Breast epithelium (tissue), 4 donors: ENCODE measurements at regions not wholly inside any gene's neighbourhood (a gene's known extent, or its start where the extent isn't known, plus 50 kb on each side); places are given as distances from the start of the nearest gene placed in this dataset.

Experiments
- DNase-seq, 2 donors: peaks; one replicate each; pipeline ENCODE4 v3.0.0-alpha.2; 2019; ENCODE audit warnings: low spot score in 2 of 2
- H3K27ac ChIP-seq, 2 donors: fragments of 200-600 bp; sonication (generic) in 1 of 2; one replicate each; pipeline ENCODE4 v1.5.1; 2016 to 2019; ENCODE audit warnings: mild to moderate bottlenecking in 1 of 2
- H3K27me3 ChIP-seq, 2 donors: fragments of 200-600 bp; sonication (generic) in 1 of 2; one replicate each; pipeline versions ENCODE4 v1.5.1 to v1.6.0; 2017 to 2019; ENCODE audit warnings: control low read depth in 1 of 2, mild to moderate bottlenecking in 1 of 2
- H3K36me3 ChIP-seq: fragments of 200-600 bp; one replicate; pipeline ENCODE4 v1.5.1; 2019
- H3K4me1 ChIP-seq, 2 donors: fragments of 200-600 bp; sonication (generic); one replicate each; pipeline ENCODE4 v1.5.1; 2016 to 2019; ENCODE audit warnings: control low read depth in 1 of 2
- H3K4me3 ChIP-seq, 3 donors: fragments of 200-600 bp; sonication (generic); 1 replicate in 2 of 3; 2 replicates in 1 of 3; pipeline ENCODE4 v1.5.1; 2016 to 2019; ENCODE audit warnings: mild to moderate bottlenecking in 3 of 3, moderate library complexity in 2 of 3
- H3K9me3 ChIP-seq, 2 donors: fragments of 200-600 bp; sonication (generic) in 1 of 2; one replicate each; pipeline ENCODE4 v1.5.1; 2016 to 2019; ENCODE audit warnings: control low read depth in 1 of 2
- POLR2A ChIP-seq: fragments of 450-650 bp; IDR thresholded peaks from one replicate; pipeline ENCODE4 v1.6.1; 2016; ENCODE audit warnings: antibody characterized with exemption, mild to moderate bottlenecking, moderate library complexity
- POLR2AphosphoS5 ChIP-seq, 3 donors: sonication (generic); formaldehyde crosslinking; IDR thresholded peaks; one replicate each; pipeline ENCODE4 v1.6.1; 2017; ENCODE audit warnings: antibody characterized with exemption in 3 of 3
- intact Hi-C: fragments of 100-400 bp; cut with DNase I; formaldehyde crosslinking; loops from one replicate; pipeline ENCODE4 v1.15.1; 2023; ENCODE audit warnings: low total_unique reads
- TF ChIP-seq, protein P1 (sequence below), 3 donors: fragments of 450-650 bp; IDR thresholded peaks; one replicate each; pipeline ENCODE4 v1.5.1; 2016 to 2017; ENCODE audit warnings: antibody characterized with exemption in 3 of 3, mild to moderate bottlenecking in 3 of 3, moderate library complexity in 3 of 3

DNA sequence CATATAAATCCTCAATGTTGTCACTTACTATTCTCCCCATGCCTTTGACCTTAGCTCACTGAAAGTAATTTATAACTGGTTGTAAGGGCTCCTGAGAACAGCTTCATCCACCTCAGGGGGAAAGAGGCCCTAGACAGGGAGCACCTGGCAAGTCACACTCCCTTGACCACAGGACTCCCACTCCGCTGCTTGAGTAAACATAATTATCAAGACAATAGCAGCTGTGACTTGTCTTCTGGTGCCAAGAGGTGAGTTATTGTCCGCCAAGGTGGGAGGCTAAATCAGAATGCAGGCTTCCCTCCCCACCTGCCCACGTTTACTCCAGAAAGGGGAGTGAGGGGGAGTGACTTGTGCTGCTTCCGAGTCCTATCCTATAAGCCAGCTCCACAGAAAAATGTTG is 230.6 kb upstream of the LRATD1 start:
- Histone ChIP-seq H3K36me3 (no peaks in the 10 kb centered on the region), H3K4me1 (no peaks in the 10 kb centered on the region), H3K27ac (no peak overlapping the region), H3K4me3 (no peak overlapping the region), H3K27me3 (no peaks in the 10 kb centered on the region), H3K9me3 (no peaks in the 10 kb centered on the region)
- intact Hi-C loops, result no loop called here
- TF ChIP-seq, protein P1, sequence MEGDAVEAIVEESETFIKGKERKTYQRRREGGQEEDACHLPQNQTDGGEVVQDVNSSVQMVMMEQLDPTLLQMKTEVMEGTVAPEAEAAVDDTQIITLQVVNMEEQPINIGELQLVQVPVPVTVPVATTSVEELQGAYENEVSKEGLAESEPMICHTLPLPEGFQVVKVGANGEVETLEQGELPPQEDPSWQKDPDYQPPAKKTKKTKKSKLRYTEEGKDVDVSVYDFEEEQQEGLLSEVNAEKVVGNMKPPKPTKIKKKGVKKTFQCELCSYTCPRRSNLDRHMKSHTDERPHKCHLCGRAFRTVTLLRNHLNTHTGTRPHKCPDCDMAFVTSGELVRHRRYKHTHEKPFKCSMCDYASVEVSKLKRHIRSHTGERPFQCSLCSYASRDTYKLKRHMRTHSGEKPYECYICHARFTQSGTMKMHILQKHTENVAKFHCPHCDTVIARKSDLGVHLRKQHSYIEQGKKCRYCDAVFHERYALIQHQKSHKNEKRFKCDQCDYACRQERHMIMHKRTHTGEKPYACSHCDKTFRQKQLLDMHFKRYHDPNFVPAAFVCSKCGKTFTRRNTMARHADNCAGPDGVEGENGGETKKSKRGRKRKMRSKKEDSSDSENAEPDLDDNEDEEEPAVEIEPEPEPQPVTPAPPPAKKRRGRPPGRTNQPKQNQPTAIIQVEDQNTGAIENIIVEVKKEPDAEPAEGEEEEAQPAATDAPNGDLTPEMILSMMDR (IDR thresholded peaks at IDR 0.05), result no peak
- TF ChIP-seq POLR2AphosphoS5 (IDR thresholded peaks at IDR 0.05), result no peak
- TF ChIP-seq POLR2A, result no peak
- DNase-seq, result no peak

DNA sequence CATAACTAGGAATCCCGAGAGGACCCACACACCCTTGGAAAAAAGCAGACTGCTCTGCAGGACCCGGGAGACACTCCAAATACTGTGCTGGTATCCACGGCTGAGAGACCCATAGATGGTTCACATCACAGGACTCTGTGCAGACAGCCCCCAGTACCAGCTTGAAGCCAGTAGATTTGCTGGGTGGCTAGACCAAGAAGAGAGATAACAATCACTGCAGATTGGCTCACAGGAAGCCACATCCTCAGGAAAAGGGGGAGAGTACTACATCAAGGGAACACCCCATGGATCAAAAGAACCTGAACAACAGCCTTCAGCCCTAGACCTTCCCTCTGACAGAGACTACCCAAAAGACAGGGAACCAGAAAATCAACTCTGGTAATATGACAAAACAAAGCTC is 223.8 kb upstream of the LRATD1 start:
- H3K36me3 ChIP-seq, result no peaks in the 10 kb centered on the region
- no peaks in the 10 kb centered on the region for H3K4me1 ChIP-seq
- H3K4me3 ChIP-seq, result no peak overlapping the region
- H3K27ac ChIP-seq, result no peak overlapping the region
- no peaks in the 10 kb centered on the region for H3K9me3 ChIP-seq
- TF ChIP-seq, protein P1 (IDR thresholded peaks at IDR 0.05), result no peak
- TF ChIP-seq POLR2A (no peak), POLR2AphosphoS5 (IDR thresholded peaks at IDR 0.05) (no peak)
- no peaks in the 10 kb centered on the region for H3K27me3 ChIP-seq
- intact Hi-C loops, result no loop called here
- no peak for DNase-seq

DNA sequence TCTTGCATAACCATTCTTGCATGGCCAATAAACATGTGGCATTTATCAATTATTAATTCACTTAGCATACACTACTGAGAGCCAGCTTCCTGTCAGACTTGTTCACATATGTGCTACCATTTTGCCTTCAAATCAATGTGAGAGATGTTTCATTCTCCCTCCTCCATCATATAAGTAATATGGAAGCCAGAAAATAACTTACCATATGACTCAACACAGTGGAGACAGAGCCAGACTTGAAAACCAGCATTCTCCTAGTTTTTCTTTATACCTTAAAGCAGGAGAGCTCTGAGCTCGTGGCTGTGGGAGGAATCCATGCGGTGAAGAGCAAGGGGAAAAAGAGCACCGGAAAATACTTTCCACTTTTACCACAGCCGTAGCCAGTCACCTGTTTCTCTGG is 215.0 kb upstream of the LRATD1 start:
- Histone ChIP-seq H3K36me3 (no peaks in the 10 kb centered on the region), H3K27ac (no peak overlapping the region), H3K4me1 (no peaks in the 10 kb centered on the region), H3K9me3 (no peaks in the 10 kb centered on the region), H3K4me3 (no peak overlapping the region), H3K27me3 (no peaks in the 10 kb centered on the region)
- intact Hi-C loops, result no loop called here
- TF ChIP-seq POLR2AphosphoS5 (IDR thresholded peaks at IDR 0.05), result no peak
- TF ChIP-seq, protein P1 (IDR thresholded peaks at IDR 0.05), result no peak
- no peak for TF ChIP-seq POLR2A
- no peak for DNase-seq

DNA sequence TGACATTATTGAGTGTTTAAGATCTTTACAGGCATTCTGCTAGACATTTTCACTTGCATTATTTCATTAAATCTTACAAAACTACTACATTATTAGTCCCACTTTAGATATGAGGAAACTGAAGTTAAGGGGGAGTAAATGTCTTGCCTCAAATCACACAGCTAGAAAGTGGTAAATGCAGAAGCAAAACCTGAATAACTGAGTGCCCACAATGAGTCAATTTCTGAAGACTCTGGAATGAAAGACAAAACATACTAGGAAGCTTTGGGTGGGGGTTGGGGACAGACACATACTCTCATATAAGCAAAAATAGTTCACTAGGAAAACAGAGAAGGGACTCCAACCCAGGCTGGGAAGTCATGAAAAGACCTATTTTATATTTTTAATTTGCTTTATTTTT is 214.4 kb upstream of the LRATD1 start:
- TF ChIP-seq POLR2A, result no peak
- no peak for TF ChIP-seq POLR2AphosphoS5 (IDR thresholded peaks at IDR 0.05)
- TF ChIP-seq, protein P1 (IDR thresholded peaks at IDR 0.05), result no peak
- H3K9me3 ChIP-seq, result no peaks in the 10 kb centered on the region
- H3K27ac ChIP-seq, result no peak overlapping the region
- no peak overlapping the region for H3K4me3 ChIP-seq
- intact Hi-C loops, result no loop called here
- no peaks in the 10 kb centered on the region for H3K27me3 ChIP-seq
- no peak for DNase-seq
- no peaks in the 10 kb centered on the region for H3K36me3 ChIP-seq
- H3K4me1 ChIP-seq, result no peaks in the 10 kb centered on the region

DNA sequence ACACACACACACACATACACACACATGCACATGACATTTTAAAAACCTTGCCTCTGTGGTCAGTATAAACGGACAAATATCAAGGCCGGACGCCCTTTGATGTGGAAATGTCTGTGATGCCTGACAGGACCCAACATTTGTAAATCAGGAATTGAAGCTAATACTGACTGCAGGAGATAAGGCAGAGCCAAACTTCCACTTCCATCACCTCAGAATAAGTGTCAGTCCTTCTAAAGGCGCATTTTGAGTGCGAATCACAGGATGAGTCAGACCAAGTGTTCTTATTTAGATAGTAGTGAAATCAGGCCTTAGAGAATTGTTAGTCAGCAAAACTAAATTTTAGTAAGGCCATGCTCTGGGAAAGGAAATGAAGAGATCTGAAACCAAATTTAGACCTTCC is 211.7 kb upstream of the LRATD1 start:
- Histone ChIP-seq H3K27ac (no peak overlapping the region), H3K27me3 (no peaks in the 10 kb centered on the region), H3K36me3 (no peaks in the 10 kb centered on the region), H3K4me1 (no peaks in the 10 kb centered on the region), H3K9me3 (no peaks in the 10 kb centered on the region), H3K4me3 (no peak overlapping the region)
- intact Hi-C loops, result no loop called here
- TF ChIP-seq, protein P1 (IDR thresholded peaks at IDR 0.05), result no peak
- TF ChIP-seq POLR2AphosphoS5 (IDR thresholded peaks at IDR 0.05) (no peak), POLR2A (no peak)
- no peak for DNase-seq
